ENCODE measurements at regions not wholly inside any gene's neighbourhood (a gene's known extent, or its start where the extent isn't known, plus 50 kb on each side); places are given as distances from the start of the nearest gene placed in this dataset.
"Not testable (repeated sequence)": the region's sequence is repeated elsewhere in the genome, so short reads cannot be mapped to it uniquely, and the experiment has no call there.

DNA sequence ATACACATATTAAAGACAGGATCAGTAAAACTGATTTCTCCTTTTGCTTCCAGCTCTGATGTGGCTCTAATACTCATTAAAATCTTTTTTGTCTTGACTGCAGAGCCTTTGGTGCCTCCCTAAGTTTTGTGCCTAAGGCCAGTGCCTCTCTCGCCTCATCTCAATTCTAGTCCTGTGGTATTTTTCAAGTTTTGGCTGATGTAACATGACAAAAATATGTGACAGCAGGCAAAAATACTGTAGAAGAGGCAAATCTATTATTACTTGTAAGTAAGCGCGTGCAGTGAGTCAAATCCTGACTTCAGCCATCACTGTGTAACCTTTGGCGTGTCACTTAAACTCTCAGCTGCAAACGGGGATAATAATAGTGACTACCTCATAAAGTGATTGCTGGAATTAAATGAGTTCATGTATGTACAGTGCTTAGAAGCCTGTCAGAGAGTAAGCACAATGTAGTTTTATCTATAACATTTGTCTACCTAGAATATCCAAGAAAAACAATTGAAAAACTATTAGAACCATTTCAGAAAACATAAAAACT, 74.0 kb downstream of the MAB21L3 start:
- no peak for DNase-seq (ENCODE audit: low spot score)

DNA sequence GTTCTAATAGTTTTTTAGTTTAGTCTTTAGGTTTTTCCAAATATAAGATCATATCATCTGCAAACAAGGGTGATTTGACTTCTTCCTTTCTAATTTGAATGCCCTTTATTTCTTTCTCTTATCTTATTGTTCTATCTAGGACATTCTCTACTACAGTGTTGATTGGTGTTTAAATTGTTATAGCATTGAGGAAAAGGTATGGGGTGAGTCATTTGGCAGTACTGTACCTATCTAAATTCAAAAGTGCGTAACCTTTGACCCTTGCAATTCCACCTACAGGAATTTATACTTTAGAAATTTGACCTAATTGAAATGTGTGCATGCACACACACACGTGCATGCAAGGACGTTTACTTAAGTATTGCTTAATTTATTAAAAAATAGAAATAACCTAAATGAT, 78.3 kb downstream of the MAB21L3 start:
- DNase-seq (ENCODE audit: low spot score), result no peak

DNA sequence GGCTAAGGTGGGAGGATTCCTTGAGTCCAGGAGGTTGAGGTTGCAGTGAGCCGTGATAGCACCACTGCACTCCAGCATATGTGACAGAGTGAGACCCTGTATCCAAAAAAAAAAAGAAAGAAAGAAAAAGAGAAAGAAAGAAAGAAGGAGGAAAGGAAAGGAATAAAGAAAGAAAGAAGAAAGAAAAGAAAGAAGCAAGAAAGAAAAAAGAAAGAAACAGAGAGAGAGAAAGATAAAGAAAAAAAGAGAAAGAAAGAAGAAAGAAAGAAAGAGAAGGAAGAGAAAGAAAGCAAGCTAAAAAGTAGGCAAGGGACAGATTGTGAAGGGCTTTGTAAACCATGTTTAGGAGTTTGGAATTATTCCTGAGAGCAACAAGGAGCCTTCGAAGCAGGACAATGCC, 80.1 kb downstream of the MAB21L3 start:
- DNase-seq (ENCODE audit: low spot score), result no peak

DNA sequence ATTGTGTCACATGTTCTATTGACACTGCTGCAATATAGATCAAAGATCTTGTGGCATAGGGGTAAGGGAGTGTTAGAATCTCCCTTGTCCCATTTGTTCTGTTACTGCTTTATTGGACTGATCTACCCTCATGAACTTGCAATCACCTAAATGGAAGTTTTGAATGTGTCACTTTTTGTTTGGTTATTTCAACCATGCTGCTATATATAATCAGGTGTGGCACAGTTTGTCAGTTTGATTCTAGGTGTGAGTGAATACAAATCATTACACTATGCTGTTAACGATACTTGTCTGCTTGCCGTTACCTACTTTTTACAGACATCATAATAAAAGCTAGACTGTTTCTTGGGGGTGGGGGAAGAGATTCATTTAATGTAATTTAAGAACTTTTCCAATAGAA, 82.6 kb downstream of the MAB21L3 start:
- DNase-seq (ENCODE audit: low spot score), result no peak

DNA sequence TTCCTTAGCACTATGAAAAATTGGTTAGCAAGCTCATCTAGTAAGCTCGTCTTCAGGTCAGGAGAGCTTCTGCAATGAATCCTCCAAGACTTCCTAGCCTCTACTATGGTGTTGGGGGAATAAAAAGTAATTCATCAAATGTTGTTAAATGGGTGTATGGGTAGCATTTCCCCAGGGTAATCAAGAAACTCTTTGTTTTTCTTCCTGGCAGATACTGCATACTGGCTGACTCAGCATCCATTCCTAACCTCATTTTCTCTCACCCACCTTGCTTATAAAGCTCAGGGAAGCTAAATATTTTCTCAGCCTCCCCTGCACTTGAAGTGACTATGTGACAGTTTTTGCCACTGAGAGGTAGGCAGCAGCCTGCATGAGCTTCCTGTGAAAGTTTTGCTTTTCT, 83.4 kb downstream of the MAB21L3 start:
- no peak for DNase-seq (ENCODE audit: low spot score)

DNA sequence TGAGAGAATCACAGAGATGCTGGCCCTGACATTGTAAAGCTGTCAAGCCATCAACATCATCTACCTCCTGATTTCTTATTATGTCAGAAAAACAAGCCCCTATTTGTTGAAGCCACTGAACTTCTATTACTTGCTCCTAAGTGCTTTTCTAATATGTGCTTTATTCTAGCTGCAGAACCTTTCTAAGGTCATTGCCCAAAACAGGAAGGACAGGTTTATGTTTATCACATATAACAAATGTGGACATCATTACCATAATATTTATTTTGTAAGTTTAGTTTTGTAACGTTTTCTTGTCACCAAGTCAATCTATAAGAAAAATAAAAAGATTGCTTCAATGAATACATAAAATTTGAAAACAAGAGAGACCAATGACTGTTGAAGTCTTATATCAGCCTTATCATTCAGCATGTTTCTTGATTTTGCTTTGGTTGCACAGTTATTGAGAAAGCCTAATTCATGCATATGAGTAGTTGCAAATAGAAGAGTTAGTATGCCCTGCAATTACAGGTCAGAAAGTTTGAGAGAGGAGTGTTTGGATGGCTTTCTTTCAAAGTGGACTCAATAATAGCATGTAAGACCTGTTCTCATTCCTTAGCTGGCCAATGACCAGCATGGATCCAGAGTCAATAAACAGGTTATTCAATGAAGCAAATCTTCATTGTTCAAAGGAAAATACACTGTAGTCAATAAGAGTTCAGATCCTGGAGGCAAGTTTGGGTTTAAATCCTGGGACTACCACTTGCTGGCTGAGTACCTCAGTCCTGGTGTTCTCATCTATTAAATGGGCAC, 84.1 kb downstream of the MAB21L3 start:
- DNase-seq (ENCODE audit: low spot score), result no peak

DNA sequence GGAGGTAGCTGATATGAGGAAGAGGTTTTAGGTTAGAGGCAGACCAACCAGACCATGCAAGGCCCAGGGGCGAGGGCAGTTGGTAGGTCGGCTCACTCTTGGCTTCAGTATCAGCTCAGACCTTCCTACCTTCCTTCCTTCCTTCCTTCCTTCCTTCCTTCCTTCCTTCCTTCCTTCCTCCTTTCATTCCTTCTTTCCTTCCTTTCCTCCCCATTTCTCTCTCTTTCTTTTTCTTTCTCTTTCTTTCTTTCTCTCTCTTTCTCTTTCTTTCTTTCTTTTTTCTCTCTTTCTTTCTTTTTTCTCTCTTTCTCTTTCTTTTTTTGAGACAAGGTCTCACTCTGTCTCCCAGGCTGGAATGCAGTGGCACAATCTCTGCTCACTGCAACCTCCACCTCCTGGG, 89.1 kb downstream of the MAB21L3 start:
- not testable (repeated sequence) for DNase-seq (ENCODE audit: low spot score)

DNA sequence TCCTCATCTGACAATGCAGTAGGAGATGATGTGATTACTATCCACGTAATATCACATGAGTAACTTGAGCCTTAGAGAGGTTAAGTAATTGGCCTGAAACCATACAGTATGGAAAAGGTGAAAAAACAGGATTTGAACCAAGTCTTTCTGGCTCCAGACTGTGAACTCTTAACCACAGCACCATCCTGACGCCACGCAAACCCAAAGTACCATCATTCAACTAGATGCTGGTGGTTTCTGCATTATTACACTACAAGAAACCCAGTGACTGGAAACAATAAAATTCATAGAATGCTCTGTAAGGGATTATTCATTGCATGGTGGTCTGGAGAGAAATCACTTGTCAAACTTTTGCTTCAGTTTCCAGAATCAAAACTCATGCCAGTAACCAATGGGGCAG, 90.7 kb downstream of the MAB21L3 start:
- DNase-seq (ENCODE audit: low spot score), result no peak

DNA sequence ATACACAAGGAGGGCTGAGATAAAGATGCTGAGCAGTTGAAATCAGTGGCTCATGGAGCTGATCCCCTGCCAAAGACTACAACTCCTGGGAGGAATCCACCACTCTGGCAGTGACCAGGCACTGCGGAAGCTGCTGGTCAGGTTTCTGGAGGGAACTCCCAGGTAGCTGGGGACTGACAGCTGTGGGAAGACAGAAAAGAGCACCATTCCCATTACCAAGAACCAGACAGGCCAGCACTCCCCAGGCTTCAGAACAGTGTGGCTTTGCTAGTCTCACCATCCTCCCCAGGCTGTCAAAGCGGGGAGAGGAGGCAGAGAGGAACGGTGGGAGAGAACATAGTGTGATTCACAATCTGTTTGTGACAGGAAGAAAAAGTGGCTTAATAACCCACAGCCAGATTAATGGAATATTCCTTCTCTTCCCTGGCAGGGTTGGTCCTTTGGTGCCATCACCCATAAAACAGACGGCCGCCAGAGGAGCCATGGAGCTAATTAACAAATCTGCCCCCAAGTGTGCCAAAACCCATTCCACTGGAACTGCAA, 92.1 kb downstream of the MAB21L3 start:
- DNase-seq (ENCODE audit: low spot score), result no peak

DNA sequence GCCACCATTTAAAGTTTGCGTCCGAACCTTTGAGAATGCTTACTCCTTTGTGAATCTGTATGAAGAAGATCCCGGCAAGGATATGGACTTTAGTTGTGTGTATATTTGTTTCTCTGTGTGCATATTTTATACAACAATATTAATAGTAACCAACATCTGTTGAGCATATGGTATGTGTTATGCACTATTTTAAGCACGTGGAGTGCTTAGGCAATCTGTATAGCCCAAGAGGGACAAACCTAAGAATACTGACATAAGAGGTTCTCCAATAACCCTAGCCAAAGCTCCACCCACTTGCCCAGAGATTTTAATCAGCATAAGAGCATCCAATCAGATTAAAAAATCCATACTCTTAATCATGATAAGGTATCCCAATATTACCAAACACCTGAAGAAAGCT, 92.7 kb downstream of the MAB21L3 start:
- DNase-seq (ENCODE audit: low spot score), result no peak

DNA sequence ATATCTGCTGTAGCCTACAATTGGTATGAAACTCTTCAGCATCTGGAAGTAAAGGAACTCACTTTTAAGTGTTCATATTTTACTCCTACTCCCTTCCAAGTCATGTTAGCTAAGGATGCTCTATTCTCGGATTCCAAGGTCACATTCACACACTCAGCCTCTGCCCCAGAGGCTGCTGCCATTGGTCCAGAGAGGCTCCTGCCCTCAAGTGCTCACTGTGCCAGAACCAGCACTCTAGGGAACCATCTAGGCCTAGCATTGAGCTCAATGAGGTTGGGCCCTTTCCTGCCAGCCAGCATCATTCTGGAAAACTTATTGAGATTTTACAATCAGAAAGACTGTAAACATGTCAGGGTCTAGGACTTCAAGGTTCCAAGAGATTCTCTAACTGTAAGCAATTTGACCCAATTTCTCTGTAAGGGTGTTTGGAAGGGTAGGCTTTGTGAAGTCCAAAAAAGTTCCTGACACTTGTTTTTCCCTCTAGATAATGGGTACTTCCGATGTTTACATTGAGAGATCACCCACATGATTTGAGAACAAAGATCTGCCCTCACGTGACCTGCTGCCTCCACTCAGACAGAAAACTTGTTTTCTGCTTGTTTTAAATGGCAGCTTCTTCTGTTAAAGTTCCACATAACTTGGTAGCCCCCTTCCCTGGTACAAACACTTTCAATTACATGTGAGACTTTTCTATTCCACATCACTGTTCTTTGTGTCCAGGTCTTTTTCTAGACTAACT, 94.9 kb downstream of the MAB21L3 start:
- no peak for DNase-seq (ENCODE audit: low spot score)

DNA sequence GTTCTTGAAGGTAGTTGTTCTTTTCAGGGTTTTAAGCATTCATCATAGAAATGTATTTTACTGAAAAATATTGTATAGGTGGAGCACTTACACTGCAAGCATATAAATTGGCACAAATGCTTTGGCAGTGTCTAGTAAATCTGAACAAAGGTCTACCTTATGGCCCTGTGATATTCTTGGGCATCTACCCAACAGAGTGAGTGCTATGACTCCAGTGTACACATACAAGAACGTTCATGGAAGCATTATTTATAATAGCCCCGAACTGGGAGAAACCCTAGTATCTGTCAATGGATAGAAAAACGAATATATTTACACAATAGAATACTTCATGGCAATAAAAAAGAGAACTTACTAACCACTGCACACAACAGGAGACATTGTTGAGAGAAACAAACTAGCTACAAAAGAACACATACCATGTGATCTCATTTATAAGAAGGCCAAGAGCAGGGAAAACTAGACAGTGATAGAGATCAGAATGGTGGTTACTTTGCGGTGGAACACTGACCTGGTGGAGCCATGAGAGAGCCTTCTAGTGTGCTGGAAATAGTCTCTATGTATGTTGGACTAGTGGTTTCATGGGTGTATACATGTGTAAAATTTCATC, 96.0 kb downstream of the MAB21L3 start:
- DNase-seq (ENCODE audit: low spot score), result no peak

DNA sequence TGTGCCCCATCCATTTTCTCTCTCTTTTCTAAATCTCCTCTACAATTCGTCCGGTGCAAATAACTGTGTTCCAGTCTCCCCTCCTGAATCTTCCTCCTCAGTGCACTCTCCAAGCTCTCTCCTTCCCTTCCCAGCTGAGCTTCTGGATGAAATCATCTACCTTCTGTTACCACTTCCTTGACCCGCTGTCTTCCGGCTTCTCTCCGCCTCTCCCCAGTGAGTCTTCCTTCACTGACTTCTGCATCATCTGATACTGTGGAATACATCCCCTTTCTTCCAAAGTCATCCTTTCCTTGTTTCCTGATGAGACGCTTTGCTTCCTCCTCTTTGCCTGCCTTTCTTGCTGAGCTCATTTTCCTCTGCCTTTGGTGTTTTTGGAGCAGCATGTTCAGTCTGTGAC, 96.9 kb downstream of the MAB21L3 start:
- no peak for DNase-seq (ENCODE audit: low spot score)

DNA sequence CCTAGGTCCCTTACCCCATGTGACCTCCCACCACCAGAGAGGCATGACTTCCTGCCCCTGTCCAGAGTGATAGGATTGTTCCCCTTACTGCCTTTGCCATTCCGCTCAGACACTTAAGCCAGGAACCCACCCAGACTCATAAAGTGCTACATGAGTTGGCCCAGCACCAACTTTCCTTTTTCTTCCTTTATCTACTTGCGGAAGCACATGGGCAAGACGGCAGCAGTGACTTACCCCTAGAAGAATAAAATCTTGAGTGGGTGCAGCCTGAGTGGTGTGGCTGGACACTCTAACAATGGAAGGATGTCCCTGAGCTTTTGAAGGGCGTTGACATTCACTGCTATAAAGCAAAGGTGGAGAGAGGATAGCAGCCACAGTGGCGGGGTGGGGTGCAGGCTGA, 100.1 kb downstream of the MAB21L3 start:
- DNase-seq (ENCODE audit: low spot score), result no peak

DNA sequence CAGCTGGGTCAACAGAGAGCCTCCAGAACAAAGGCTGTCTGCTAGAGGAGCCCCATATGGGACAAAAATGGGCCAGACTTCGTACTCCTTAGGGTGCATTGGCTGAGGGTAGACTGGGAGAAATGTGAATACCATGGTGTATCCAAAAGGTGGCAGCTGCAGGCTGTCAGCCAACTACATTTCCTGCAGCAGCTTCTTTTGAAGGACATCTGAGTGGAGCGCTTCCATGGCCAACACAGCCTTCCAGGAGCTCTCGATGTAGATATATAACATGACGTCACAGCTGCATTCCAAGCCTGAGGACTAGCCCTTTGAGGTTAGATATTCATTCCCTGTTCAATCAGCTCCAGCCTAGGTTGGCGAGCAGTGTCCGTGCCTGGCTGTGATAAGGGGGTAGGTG, 107.7 kb downstream of the MAB21L3 start:
- no peak for DNase-seq (ENCODE audit: low spot score)

DNA sequence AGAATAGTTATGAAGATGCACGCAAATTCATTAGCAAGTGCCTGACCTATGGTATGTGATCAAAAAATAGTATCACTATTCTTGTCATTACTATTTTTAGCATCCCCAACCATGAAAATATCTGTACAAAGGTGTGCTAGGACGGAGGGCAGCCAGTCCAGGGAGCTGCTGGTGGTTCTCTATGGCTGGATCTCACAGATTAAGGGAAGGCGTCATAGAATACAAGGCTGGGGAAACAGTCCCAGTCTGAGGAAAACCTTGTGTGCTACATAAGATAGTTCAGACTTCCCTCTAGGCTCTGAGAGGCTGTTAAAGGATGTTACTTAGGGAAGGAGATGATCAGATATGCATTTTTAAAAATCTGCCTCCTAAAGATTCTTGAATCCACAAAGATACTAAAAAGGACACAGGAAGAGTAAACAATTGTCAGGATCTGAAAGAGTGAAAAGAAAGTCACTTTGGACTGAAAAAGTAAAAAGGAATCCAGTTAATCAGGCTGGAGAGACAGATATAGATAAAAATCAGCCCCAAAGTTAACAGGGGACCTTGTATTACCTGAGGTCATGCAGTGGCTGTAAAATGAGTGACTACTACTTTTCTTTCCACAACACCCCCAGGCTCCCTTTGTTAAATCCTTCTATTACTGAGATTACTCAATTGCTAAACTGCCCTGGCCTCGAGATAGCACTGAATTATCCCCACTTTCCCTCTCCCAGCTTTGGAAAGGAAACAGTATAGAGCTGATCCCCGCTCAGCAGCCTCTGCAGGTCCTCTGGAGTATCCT, 108.6 kb downstream of the MAB21L3 start:
- no peak for DNase-seq (ENCODE audit: low spot score)

DNA sequence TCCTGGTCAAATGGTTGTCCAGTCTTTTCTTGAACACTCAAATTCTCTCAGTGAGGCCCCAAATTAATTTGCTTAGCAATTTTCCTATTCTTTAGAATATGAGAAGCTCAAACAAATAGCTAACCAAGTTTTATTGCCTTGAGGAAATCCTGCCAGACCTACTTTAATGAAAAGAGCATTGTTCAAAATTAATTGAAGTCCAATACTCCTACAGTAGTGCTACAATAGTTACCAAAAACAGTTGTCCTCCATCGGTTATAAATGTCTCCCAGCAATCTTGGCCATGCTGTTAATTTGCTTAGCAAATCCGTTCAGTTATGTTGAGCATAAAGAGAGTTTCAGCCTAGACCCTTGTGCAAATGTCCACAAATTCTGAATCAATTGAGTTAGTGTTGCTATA, 112.9 kb downstream of the MAB21L3 start:
- DNase-seq (ENCODE audit: low spot score), result no peak

DNA sequence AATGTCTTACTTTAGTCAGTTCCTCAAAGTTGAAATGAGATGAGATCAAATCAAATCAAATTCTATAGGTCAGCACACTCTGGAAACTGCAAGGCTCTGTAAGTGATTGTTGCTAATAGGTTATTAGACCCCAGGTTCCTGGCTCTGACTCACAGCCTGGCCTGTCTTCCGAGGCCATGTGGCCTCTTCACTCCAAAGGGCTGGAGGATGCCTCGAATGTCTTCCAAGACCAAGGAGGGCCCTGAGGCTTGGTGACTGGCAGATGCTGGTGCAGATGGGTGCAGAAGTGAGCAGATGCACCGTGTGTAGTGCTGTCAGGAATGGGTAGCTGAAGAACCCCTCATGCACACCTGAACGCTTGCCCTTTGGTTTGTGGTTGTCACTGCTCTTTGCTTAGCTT, 113.4 kb downstream of the MAB21L3 start:
- no peak for DNase-seq (ENCODE audit: low spot score)

DNA sequence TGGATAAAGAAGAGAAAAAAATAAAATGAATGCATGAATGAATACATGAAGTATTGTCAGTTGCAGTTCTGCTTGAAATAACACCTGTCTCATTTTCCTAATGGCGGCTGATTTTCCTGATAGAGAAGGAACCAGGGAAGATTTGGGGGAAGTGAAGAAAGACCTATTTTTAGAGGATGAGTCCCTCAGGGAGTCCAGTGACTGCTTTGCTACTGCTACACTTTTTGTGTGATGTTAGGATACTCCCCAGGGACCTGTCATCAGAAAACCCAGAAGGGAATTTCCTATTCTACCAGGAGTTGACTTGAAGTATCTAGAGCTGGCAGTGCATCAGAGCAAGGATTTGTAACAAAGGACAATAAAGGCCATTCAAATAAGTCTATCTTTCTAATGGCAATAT, 114.8 kb downstream of the MAB21L3 start:
- no peak for DNase-seq (ENCODE audit: low spot score)

DNA sequence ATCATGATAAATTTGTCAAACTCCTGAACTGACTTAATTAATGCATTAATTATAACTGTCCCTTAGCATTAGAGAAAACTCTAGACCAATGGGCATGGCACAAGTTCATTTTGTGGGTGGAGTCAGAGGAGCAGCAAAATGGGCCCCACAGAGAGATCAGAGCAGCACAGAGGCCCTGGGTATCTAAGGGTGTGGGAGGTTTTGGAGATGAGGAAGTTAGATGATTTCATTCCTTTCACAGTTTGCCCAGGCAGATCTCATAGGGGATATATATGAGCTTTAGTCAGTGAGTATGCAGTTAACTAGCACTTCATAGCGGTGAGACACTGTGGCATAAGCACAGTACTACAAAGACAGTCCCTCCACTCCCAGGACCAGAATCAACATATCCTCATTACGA, 117.3 kb downstream of the MAB21L3 start:
- DNase-seq (ENCODE audit: low spot score), result no peak

DNA sequence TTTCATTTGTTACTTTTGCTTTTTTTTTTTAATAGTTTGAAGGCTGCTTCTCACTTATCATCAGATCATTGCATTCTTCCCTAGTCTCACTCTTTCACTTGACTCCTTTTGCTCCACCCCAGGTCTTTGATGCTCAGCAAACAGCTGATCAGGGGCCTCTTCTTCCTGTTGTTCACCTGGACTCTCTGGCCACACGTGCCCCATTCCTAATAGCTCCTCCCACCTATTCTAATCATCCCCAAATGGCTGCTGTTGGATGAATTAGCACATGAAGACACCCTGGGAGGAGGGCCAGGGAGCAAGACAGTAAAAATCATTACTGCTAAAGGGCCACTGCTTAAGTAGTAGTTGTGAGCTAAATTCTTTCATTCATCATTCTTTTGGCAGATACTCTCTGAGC, 119.5 kb downstream of the MAB21L3 start:
- DNase-seq (ENCODE audit: low spot score), result no peak

DNA sequence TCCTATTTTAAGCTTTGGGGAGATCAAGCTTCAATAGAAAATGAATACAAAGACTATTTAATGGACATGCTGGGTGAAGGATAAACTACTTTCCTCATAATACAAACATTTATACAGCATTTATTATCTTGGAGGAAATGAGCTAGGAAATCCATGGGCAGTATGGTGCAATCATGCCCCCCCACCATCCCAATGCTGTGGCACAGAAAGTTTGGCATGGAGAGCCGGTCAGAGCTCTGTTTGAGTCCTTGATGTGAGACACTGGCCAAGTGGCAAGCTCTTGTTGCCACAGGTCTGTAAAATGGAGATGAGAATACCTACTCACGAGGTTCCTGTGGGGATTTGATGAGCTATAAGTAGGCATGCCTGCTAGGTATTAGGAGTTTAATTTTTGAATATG, 120.6 kb downstream of the MAB21L3 start:
- DNase-seq (ENCODE audit: low spot score), result no peak

All from hematopoietic multipotent progenitor cell treated with erythropoietin and hydrocortisone succinate and interleukin-3 and kit ligand, for 17 days (in vitro differentiated cells).